ENCODE measurements at regions not wholly inside any gene's neighbourhood (a gene's known extent, or its start where the extent isn't known, plus 50 kb on each side); places are given as distances from the start of the nearest gene placed in this dataset.

- DNase-seq (ENCODE audit: low read depth) = peak; percentile 17
- no peak overlapping the region for H3K4me3 ChIP-seq (ENCODE audit: low read depth, low read length)
- no peak for TF ChIP-seq CTCF (IDR thresholded peaks at IDR 0.05; ENCODE audit: insufficient read depth, low read length)
These were observed 226.3 kb upstream of the UBE2E3 start for GRCh38 chr2:180753809-180754761.

GRCh38 chr2:180751306-180751920 is 229.0 kb upstream of the UBE2E3 start:
- no peak for TF ChIP-seq CTCF (IDR thresholded peaks at IDR 0.05; ENCODE audit: insufficient read depth, low read length)

GRCh38 chr2:180747728-180748127 is 232.7 kb upstream of the UBE2E3 start:
- DNase-seq (ENCODE audit: low read depth) = no peak

More at GRCh38 chr2:180751306-180751920, 229.0 kb upstream of the UBE2E3 start:
- no peak for DNase-seq (ENCODE audit: low read depth)
- H3K4me3 ChIP-seq (ENCODE audit: low read depth, low read length) = no peak overlapping the region

GRCh38 chr2:180743401-180743800 is 237.0 kb upstream of the UBE2E3 start:
- no peak for TF ChIP-seq CTCF (IDR thresholded peaks at IDR 0.05; ENCODE audit: insufficient read depth, low read length)
- no peak for DNase-seq (ENCODE audit: low read depth)
- no peak overlapping the region for H3K4me3 ChIP-seq (ENCODE audit: low read depth, low read length)

More at GRCh38 chr2:180747728-180748127, 232.7 kb upstream of the UBE2E3 start:
- H3K4me3 ChIP-seq (ENCODE audit: low read depth, low read length) = no peak overlapping the region
- TF ChIP-seq CTCF (IDR thresholded peaks at IDR 0.05; ENCODE audit: insufficient read depth, low read length) = no peak

- no peak for DNase-seq (ENCODE audit: low read depth)
- no peak for TF ChIP-seq CTCF (IDR thresholded peaks at IDR 0.05; ENCODE audit: insufficient read depth, low read length)
- H3K4me3 ChIP-seq (ENCODE audit: low read depth, low read length) = no peak overlapping the region
These were observed 237.6 kb upstream of the UBE2E3 start for GRCh38 chr2:180742801-180743200.

- H3K4me3 ChIP-seq (ENCODE audit: low read depth, low read length) = no peak overlapping the region
- DNase-seq (ENCODE audit: low read depth) = no peak
- no peak for TF ChIP-seq CTCF (IDR thresholded peaks at IDR 0.05; ENCODE audit: insufficient read depth, low read length)
These were observed 241.3 kb upstream of the UBE2E3 start for GRCh38 chr2:180739070-180739469.

Data from fibroblast of the aortic adventitia (primary cell).